ENCODE measurements at regions not wholly inside any gene's neighbourhood (a gene's known extent, or its start where the extent isn't known, plus 50 kb on each side); places are given as distances from the start of the nearest gene placed in this dataset.

DNA sequence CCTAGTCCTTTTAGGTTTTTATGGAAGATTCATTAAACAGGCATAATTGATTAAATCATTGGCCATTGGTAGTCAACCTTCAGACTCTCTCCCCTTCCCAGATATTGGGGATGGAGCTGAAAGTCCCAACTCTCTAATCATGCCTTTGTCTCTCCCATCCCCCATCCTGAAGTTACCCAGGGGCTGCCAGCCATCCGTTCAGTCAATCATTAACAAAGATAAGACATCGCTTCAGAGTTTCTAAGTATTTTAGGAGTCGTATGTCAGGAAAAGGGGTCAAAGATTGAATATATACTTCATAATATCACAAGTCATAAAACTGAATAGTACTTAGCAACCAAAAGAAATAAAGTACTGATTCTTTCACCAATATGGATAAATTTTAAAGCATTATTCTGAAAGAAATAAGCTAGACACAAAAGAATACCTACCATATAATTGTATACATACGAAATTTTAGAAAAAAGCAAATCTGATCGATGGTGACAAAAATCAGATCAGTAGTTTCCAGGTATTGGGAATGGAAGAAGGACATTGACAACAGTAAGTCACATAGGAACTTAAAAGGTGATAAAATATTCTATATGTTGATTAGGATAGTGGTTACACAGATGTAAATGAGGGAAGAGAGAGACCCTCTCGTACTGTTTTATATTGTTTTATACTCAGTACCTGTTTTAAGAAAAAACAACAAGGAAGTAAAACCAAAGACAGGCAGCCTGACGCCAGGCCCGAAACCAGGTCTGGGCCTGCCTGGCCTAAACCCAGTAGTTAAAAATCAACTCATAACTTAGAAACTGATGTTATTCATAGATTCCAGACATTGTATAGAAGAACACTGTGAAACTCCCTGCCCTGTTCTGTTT is 414.4 kb downstream of the DAD1 start:
- TF ChIP-seq, protein P1, sequence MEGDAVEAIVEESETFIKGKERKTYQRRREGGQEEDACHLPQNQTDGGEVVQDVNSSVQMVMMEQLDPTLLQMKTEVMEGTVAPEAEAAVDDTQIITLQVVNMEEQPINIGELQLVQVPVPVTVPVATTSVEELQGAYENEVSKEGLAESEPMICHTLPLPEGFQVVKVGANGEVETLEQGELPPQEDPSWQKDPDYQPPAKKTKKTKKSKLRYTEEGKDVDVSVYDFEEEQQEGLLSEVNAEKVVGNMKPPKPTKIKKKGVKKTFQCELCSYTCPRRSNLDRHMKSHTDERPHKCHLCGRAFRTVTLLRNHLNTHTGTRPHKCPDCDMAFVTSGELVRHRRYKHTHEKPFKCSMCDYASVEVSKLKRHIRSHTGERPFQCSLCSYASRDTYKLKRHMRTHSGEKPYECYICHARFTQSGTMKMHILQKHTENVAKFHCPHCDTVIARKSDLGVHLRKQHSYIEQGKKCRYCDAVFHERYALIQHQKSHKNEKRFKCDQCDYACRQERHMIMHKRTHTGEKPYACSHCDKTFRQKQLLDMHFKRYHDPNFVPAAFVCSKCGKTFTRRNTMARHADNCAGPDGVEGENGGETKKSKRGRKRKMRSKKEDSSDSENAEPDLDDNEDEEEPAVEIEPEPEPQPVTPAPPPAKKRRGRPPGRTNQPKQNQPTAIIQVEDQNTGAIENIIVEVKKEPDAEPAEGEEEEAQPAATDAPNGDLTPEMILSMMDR (conservative IDR thresholded peaks at IDR 0.05; ENCODE audit: low read depth, low read length) = no peak
- H3K4me3 ChIP-seq (ENCODE audit: low read depth, low read length) = no peak overlapping the region
- DNase-seq (ENCODE audit: low read depth) = no peak

DNA sequence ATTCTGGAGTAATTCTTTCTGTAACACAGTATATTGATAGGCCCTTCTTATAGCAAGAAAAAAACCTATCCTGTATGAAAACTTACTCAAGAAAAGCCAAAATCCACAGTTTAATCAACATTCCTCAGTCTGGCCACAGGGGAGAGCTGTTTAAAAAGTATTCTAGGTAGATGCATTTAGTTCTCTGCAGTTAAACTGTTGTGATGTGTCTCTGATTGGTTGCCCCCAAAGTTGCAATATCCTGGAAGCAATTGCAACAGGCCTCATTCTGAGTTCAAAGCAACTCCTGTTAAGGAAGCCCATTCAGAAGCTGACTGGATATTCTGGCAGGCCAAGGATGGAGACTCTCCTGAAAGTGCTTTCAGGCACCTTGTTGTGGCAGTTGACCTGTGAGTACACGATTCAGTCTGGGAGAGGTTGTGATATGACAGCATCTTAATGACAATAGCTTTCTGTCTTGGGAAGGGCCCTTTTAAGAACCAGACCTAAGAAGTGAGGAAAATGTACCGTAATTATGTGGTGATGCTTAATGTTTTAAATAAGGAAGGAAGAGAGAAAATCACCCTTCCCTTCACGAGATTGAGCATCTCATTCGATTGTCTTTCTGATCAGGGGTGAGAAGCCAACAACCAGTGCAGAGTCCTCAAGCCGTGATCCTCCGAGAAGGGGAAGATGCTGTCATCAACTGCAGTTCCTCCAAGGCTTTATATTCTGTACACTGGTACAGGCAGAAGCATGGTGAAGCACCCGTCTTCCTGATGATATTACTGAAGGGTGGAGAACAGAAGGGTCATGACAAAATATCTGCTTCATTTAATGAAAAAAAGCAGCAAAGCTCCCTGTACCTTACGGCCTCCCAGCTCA is 420.7 kb downstream of the DAD1 start:
- DNase-seq (ENCODE audit: low read depth) = peak; percentile 65
- TF ChIP-seq, protein P1 (conservative IDR thresholded peaks at IDR 0.05; ENCODE audit: low read depth, low read length) = peak; percentile 28
- H3K4me3 ChIP-seq (ENCODE audit: low read depth, low read length) = no peak overlapping the region

DNA sequence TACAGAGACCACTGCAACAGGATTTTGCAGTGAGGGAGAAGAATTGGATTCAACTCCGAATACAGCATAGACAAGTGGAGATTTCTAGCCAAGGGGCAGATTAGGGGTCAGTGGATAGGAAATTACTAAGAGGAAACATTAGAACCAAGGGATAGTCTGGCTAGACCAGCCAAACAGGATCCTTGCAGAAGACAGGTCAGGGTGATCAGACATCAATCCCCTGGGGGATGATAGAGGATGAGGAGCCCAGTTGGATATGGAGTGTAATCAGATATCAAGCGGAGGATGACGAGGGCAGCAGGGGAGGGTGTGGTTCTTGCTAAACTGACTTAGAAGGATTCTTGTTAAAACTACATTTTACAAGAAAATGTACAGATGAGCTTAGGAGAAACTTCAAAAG is 424.4 kb downstream of the DAD1 start:
- no peak overlapping the region for H3K4me3 ChIP-seq (ENCODE audit: low read depth, low read length)
- DNase-seq (ENCODE audit: low read depth) = peak; percentile 11
- TF ChIP-seq, protein P1 (conservative IDR thresholded peaks at IDR 0.05; ENCODE audit: low read depth, low read length) = no peak

DNA sequence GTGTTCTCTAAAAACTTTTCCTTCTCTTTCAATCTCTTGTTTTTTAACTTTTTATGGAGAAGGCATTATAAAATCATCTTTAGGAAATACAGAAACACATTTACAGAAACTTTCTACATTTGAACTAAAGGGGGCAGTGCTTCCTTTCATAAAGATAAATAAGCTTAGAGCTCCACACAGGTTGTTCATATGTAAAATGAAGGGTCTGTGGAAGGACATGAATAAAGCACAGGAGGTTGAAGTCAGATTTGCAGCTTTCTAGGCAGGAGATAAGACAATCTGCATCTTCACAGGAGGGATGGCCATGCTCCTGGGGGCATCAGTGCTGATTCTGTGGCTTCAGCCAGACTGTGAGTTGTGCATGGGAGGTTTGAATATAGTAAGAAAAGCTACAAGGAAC is 426.0 kb downstream of the DAD1 start:
- DNase-seq (ENCODE audit: low read depth) = peak; percentile 58
- no peak overlapping the region for H3K4me3 ChIP-seq (ENCODE audit: low read depth, low read length)
- TF ChIP-seq, protein P1 (conservative IDR thresholded peaks at IDR 0.05; ENCODE audit: low read depth, low read length) = peak; percentile 49

- TF ChIP-seq, protein P1 (conservative IDR thresholded peaks at IDR 0.05; ENCODE audit: low read depth, low read length) = no peak
- DNase-seq (ENCODE audit: low read depth) = no peak
- no peak overlapping the region for H3K4me3 ChIP-seq (ENCODE audit: low read depth, low read length)
These were observed 429.1 kb downstream of the DAD1 start for GRCh38 chr14:22159957-22160356.

DNA sequence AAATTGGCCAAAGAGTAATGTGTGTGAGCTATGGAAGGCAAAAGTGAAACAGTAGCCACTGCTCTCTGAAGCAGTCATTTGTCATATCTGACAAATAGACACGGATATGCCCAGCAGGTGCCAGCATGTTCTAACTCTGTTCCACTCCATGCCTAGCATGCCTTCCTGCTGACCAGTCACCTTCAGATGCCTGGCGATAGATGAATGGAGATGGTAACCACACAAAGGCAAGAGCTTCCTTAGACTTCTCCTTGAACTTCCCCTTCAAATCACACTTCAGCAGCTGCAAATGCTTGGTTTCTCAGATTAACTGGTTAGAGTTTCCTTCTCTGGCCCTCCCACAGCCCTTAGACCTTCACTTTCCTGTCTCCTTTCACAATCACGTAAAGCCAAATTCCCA is 429.9 kb downstream of the DAD1 start:
- TF ChIP-seq, protein P1 (conservative IDR thresholded peaks at IDR 0.05; ENCODE audit: low read depth, low read length) = no peak
- DNase-seq (ENCODE audit: low read depth) = no peak
- no peak overlapping the region for H3K4me3 ChIP-seq (ENCODE audit: low read depth, low read length)

Data from choroid plexus epithelial cell (primary cell).